T-helper 2 cell treated with Interferon-gamma antibody and Interleukin-4, amounts not matched to agents 100 ng/mL and 5 ng/mL, for 36 hours (primary cell): ENCODE measurements at regions not wholly inside any gene's neighbourhood (a gene's known extent, or its start where the extent isn't known, plus 50 kb on each side); places are given as distances from the start of the nearest gene placed in this dataset.
"Not testable (repeated sequence)": the region's sequence is repeated elsewhere in the genome, so short reads cannot be mapped to it uniquely, and the experiment has no call there.

Experiments used
- intact Hi-C: fragments of 100-400 bp; cut with micrococcal nuclease; formaldehyde crosslinking; loops from one replicate; pipeline ENCODE4 v1.15.1; 2023

DNA sequence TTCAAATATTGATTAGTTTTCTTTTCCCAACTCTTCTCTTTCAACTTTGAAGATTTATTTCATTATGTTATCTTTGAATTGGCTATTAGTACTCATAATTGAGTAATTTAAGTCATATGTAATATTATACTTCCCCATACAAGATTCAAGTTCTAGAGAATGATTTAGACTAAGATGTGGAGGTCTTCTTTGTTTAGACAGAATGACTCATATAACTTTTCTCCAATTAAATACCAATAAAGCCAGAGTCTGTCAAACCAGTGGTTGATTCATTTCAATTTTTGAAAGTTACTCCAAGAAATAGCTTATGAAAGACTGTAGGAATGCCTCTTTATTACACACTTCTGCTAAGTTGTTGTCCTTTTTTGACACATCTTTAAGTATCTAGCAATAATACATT is 115.8 kb upstream of the SLC35F3 start:
- intact Hi-C loops = no loop called here

DNA sequence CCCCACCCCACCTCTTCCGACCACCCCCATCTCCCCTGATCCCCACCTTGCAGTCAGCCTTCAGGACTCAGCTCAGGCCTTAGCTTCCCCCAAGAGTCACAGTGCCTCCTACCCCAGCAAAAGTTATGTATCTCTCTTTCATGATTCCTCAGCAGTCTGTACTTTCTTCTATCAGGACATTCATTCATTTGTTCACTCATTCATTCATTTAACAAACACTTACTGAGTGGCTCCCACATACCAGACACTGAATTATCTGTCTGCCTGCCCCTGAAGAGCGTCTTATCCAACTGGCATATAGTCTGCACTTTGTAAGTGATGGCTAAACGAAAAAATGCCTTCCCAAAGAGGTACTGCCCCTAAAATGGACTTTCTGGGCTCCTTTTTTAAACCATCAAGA is 114.4 kb upstream of the SLC35F3 start:
- intact Hi-C loops = loop anchor here (2.0 kb wide), 1 partner anchor 485 kb away; no protein-coding TSS in a partner anchor

DNA sequence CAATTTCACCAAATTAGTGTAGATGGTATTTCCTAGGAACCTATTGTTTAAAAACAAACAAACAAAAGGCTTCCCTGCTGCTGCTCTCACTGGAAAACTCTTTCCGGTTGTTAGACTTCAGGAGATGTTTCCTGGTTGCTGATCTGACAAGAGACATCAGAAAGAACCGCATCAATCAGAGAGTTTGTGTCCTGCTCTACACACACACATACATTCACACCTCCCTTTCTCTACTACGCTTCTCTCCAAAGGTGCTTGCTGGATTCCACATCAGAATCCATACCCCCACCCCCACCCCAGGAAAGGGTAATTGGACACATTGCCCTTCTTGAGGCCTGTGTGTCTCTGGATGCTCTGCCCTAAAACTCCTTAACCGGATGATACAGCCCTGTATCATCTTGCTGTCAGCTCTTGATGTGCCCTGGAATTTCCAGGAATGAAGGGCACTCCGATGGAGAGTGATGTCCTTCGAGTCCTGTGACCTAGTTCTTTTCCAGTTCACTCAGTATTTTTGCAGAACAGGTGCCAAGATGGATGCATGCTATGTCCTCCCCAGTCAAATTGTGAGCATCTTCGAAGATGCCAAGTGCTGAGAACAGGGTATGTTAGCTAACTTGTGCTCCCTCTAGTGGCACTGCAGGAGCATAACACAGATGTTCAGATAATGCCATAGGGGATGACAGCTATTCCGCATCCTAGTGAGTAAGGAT is 113.7 kb upstream of the SLC35F3 start:
- intact Hi-C loops = loop anchor here (1.0 to 2.0 kb wide), 3 partner anchors 350 to 486 kb away; no protein-coding TSS in a partner anchor

DNA sequence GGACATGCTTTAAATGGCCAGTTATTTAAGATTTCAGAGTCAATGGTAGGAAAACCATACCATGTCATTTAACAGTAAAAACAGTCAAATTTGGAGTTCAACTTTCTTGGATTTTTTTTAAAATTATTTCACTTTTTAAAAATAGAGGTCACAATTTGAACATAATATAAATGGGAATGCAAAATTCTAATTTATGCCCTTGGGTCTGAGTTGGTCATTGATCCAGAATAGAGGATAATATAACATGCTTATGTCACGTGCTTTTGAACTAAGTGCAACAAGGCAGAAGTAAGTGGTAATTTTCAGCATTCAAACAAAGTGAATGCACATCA is 113.1 kb upstream of the SLC35F3 start:
- intact Hi-C loops = loop anchor here (1.0 to 2.0 kb wide), 3 partner anchors 350 to 487 kb away; no protein-coding TSS in a partner anchor

DNA sequence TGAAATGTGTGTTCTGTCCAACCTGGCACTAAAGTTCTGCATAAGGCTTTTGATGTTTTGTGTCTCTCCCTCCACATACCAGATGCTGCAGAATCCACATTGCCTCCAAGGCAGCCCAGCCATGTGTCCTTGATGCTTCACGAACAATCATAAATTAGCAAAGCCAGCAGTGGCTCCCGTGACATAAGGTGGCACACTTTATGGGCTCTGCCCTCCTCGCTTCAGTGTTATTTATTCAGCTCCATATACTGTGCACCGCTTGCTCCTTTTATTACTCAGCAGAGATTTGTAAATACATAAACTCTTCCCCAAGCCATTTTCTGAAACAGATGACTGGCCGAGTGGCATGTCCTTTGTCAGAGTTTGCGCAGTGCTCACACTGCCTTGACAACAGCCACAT is 112.8 kb upstream of the SLC35F3 start:
- intact Hi-C loops = loop anchor here (1.0 to 2.0 kb wide), 3 partner anchors 350 to 487 kb away; no protein-coding TSS in a partner anchor

DNA sequence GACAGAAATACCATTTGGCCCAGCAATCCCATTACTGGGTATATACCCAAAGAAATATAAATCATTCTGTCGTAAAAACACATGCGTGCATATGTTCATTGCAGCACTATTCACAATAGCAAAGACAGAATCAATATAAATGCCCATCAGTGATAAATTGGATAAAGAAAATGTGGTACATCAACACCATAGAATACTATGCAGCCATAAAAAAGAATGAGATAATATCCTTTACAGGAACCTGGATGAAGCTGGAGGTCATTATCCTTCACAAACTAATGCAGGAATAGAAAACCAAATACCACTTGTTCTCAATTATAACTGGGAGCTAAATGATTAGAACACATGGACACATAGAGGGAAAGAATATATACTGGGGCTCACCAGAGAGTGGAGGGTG is 109.6 kb upstream of the SLC35F3 start:
- intact Hi-C loops = no loop called here

DNA sequence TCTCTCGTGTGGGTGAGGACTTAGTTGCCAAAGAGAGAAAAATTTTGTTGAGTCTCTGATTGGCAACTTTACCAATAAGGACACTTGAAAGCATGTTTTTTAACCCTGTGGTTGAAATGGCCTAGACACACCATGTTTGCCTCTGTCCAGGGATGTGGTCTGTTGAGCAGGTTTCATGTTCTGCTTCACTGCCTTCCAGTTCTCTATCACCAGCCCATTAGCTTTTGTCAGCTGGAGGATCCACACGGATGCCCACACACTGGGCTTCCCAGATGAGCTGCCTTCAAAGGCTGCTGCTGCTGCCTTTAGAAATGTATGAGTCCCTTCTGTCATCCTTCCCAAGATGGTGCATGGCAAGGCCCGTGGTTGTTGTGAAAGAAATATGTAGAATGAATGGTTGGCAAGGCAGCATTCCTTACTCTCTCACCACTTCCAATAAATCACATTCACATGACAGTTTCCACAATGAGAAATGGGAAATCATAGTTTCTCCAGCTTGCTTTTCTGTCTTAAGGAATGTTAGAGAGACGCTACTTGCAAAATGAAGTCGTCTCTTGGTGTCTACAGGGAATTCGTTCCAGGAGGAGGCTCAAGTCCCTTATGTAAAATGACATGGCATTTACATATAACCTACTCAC is 108.2 kb upstream of the SLC35F3 start:
- intact Hi-C loops = no loop called here

DNA sequence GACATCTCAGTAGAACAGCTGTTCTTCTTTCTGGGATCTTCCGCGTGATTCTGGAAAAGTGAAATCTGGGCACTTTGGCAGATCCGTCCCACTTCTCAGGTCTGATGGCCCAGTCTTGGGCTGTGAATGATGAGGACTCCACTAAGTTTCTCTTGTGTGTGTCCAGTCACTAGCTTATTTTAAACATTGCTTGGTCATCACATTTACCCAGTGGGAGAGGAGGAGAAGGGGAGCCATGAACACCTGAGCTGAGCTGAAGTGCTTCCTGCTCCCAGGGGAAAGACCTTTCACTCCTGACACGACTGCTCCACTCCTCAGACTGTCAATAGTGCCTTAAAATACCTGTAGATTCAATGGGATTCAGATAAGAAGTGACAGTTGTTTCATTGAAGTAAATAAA is 101.9 kb upstream of the SLC35F3 start:
- intact Hi-C loops = no loop called here

DNA sequence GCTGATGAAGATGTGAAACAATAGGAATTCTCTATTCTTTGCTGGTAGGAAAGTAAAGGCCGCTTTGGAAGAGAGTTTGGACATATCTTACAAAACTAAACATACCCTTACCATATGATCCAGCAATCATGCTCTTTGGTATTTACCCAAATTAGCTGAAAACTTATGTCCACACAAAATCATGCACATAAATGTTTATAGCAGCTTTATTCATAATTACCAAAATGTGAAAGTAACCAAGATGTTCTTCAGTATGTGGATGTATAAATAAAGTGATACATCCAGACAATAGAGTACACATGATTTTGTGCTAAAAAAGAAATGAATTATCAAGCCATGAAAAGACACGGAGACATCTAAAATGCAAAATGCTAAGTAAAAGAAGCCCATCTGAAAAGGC is 98.7 kb upstream of the SLC35F3 start:
- intact Hi-C loops = no loop called here

DNA sequence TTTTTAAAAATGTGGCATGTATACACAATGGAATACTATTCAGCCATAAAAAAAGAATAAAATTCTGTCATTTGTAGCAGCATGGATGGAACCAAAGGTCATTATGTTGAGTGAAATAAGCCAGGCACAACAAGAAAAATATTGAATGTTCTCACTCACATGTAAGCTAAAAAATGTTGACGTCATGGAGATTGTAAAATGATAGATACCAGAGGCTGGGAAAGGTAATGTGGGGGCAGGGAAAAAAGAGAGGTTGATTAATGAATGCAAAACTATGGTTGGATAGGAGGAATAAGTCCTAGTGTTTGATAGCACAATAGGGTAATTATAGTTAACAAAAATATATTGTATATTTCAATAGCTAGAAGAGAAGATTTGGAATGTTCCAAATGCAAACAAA is 89.1 kb upstream of the SLC35F3 start:
- intact Hi-C loops = no loop called here

DNA sequence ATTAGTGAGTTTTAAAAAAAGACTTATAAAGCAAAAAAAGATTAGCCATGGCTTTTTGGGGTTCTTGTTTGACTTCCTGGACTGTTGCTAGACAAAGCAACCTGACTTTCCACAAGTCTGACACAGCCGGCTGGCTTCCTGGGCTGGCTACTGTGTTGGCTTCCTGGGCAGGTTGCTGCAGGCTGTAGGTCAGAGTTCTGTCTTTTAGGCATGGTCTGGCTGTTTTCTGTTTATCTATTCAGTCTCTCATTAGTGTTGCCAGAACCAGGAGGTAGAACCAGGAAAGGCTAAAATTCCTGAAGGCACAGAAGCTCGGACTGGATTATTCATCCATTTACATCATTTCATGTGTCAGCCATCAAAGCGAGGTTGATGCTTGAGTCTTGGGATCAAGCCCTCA is 88.6 kb upstream of the SLC35F3 start:
- intact Hi-C loops = no loop called here

DNA sequence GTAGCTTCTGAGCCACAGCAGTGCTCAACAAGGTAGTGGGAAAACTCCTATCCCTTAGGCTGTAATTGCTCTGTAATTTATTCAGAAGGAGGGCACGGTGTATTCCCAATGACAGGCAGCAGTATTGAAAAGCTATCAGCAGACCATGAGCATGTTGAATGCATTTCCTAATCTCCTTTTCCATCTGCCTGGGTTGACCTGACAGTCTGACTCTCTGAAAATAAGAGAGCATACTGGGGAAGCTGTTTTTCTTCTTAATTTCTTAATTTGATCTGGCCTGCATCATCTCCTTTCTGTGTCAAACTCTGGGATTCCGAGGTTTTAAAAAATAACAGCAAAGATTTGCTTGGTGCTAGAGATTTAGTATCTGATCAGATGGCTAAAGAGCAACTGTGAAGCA is 88.1 kb upstream of the SLC35F3 start:
- intact Hi-C loops = no loop called here

DNA sequence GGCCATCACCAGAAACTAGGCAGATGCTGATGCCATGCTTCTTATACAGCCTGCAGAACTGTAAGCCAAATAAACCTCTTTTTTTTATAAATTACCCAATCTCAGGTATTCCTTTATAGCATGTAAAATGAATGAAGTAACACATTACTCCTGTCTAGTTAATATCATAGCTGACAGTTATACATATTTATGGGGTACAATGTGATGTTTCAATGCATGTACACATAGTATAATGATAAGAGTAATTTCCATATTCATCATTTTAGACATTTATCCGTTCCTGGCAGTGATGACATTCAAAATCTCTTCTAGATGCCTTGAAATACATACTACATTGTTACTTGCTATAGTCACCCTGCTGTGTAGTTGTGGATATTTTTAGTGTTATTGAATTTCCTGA is 85.4 kb upstream of the SLC35F3 start:
- intact Hi-C loops = no loop called here

DNA sequence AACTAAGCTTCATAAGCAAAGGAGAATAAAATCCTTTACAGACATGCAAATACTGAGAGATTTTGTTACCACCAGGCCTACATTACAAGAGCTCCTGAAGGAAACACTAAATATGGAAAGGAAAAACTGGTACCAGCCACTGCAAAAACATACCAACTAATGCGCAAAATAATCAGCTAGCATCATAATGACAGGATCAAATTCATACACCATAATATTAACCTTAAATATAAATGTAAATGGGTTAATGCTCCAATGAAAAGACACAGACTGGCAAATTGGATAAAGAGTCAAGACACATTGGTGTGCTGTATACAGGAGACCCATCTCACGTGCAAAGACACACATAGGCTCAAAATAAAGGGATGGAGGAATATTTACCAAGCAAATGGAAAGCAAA is 80.3 kb upstream of the SLC35F3 start:
- intact Hi-C loops = not testable (repeated sequence)

DNA sequence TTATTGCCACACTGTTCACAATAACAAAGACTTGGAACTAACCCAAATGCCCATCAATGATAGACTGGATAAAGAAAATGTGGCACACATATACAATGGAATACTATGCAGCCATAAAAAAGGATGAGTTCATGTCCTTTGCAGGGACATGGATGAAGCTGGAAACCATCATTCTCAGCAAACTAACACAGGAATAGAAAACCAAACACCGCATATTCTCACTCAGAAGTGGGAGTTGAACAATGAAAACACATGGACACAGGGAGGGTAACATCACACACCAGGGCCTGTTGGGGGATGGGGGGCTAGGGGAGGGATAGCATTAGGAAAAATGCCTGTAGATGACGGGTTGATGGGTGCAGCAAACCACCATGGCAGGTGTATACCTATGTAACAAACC is 76.5 kb upstream of the SLC35F3 start:
- intact Hi-C loops = not testable (repeated sequence)

DNA sequence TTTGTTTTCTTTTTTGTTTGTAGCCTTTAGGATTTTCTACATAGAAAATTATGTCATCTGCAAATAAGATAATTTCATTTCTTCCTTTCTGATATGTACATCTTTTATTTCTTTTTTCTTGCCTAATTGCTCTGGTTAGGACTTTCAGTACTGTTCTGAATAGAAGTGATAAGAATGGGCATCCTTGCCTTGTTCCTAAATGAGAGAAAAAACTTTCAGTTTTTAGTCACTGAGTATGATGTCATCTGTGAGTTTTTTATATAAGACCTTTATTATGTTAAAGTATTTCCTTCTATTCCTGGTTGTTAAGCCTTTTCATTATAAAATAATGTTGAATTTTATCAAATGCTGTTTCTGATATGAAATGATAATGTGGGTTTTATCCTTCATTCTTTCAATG is 76.0 kb upstream of the SLC35F3 start:
- intact Hi-C loops = no loop called here

DNA sequence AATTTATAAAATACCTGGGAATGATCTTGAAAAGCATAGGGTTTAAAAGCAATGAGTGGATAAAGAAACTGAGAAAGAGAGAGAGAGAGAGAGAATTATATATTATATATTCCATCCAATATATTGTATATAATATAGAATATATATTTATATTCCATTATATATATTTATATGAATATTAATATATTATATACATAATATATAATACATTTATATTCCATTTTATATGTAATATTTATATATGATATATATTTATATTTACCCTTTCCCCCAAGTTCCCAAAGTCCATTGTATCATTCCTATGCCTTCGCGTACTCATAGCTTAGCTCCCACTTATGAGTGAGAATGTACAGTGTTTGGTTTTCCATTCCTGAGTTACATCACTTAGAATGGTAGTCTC is 69.9 kb upstream of the SLC35F3 start:
- intact Hi-C loops = no loop called here

DNA sequence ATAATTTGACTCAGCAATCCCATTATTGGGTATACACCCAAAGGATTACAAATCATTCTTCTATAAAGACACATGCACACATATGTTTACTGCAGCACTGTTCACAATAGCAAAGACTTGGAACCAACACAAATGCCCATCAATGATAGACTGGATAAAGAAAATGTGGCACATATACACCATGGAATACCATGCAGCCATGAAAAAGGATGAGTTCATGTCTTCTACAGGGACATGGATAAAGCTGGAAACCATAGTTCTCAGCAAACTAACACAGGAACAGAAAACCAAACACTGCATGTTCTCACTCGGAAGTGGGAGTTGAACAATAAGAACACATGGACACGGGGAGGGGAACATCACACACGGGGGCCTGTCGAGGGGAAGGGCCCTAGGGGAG is 66.3 kb upstream of the SLC35F3 start:
- intact Hi-C loops = not testable (repeated sequence)

DNA sequence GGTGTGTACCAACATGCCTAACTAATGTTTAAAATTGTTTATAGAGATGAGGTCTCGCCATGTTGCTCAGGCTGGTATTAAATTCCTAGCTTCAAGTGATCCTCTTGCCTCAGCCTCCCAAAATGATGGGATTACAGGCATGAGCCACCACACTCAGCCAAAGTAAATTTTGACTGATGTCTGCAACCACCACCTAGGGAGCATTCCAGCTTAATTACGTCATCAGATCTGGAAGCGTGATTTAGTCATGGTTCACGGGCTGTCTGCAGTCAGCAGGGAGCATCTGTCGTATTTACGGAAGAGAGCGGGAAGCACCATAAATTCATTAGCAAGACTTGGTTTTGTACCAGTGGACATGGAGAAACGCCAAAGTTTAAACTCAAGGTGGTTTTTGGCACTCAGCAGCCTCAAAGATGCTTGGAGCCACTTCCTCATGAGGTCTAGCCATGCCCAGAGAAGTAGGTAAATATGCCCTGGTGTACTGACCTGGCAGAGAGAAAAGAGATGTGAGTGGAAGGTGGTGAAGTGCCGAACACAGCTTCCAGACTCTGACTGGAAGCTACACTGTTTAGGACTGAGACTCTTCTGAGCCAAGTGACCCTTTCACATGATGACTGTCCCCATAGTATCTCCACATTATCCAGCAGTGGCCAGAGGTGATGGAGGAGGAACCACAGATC is 60.8 kb upstream of the SLC35F3 start:
- intact Hi-C loops = no loop called here

DNA sequence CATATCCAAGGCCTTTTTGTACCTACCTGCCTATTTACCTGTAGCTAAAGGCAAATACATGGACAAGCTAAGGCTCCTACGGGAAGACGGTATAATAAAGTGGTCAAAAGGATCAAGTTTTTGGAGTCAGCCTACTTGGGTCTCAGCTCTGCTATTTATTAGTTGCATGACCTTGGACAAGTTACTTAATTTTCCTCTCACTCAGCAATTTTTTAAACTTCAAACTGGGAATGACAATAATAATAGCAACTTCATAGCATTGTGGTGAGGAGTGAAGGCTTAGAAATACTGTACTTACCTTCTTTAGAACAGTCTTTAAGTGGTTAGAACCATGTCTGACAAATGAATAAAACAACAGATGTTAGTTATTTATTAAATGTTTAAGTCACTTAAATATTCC is 60.2 kb upstream of the SLC35F3 start:
- intact Hi-C loops = no loop called here

DNA sequence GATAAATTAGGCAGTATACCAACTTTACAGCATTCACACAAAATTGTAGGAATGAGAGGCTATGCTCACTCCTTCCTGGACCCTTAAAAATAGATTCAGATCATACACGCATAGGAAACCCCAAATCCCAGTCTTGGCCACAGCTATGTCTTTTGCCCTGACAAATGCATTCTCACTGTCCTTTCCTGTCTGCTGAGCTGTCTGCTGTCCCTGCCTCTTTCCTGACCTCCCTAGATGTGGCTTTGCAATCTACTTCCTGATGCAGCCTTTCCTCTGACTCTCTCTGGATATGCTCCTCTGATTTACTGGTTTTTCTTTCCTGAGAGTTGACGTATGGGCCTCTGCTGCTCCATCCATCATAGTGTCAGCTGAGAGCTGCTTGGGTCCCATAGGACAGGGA is 59.8 kb upstream of the SLC35F3 start:
- intact Hi-C loops = no loop called here
